PC-3 (cell line): ENCODE measurements at regions not wholly inside any gene's neighbourhood (a gene's known extent, or its start where the extent isn't known, plus 50 kb on each side); places are given as distances from the start of the nearest gene placed in this dataset.

Source experiments
- EZH2 ChIP-seq: fragments of 300-600 bp; sonication (generic); IDR thresholded peaks from one replicate; pipeline ENCODE4 v1.6.1; 2017; ENCODE audit warnings: antibody characterized with exemption, mild to moderate bottlenecking, low read length; ENCODE audit not compliant: unreplicated experiment
- EZH2phosphoT487 ChIP-seq: fragments of 300-600 bp; sonication (generic); IDR thresholded peaks from 2 replicates; pipeline ENCODE4 v1.6.1; 2018; ENCODE audit warnings: mild to moderate bottlenecking, antibody characterized with exemption, low read length, borderline replicate concordance
- TF ChIP-seq, protein P1 (sequence below): fragments of 300-600 bp; sonication (generic); conservative IDR thresholded peaks from 2 replicates; pipeline ENCODE4 v1.5.1; 2017; ENCODE audit warnings: antibody characterized with exemption, low read depth, mild to moderate bottlenecking, low read length

DNA sequence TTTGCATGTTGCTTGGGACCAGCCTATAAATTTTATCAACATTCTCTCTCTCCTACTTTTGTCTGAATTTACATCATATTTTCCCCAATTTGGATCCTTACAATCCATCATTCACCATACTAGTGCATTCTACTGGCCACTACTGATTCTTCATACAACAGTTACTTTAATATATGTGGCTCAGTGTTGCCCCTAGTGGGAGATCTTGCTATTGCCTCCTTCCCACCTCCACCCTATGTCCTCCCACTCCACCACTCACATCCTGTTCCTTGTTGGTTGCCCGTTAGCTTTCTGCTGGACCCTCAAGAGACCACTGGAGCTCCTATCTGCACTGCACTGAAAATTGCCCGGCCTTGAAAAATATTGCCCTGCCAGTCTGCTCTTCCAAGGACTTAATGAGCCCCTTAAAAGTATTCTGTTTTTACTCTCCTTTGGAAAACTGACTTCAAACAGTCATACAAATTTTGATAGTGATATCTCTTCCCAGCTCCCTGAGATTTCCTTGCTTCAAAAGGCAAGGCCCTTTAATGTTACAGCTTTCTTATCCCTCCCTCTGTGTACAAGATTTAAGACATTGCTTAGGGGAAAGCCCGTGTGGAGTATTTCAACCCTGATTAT, 243.2 kb upstream of the TMEM229A start:
- no peak for TF ChIP-seq EZH2
- TF ChIP-seq, protein P1, sequence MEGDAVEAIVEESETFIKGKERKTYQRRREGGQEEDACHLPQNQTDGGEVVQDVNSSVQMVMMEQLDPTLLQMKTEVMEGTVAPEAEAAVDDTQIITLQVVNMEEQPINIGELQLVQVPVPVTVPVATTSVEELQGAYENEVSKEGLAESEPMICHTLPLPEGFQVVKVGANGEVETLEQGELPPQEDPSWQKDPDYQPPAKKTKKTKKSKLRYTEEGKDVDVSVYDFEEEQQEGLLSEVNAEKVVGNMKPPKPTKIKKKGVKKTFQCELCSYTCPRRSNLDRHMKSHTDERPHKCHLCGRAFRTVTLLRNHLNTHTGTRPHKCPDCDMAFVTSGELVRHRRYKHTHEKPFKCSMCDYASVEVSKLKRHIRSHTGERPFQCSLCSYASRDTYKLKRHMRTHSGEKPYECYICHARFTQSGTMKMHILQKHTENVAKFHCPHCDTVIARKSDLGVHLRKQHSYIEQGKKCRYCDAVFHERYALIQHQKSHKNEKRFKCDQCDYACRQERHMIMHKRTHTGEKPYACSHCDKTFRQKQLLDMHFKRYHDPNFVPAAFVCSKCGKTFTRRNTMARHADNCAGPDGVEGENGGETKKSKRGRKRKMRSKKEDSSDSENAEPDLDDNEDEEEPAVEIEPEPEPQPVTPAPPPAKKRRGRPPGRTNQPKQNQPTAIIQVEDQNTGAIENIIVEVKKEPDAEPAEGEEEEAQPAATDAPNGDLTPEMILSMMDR: peak; percentile 66
- no peak for TF ChIP-seq EZH2phosphoT487
